OCI-LY3 (cell line): ENCODE measurements at regions not wholly inside any gene's neighbourhood (a gene's known extent, or its start where the extent isn't known, plus 50 kb on each side); places are given as distances from the start of the nearest gene placed in this dataset.

Source experiments
- H2AFZ ChIP-seq: fragments of 200-600, 300-600 bp; shearing (Covaris generic); 2 replicates; pipeline ENCODE4 v1.6.0; 2014; ENCODE audit warnings: antibody characterized with exemption, low read depth, low read length
- H3K27ac ChIP-seq: fragments of 200-600, 300-600 bp; sonication (generic); 2 replicates; pipeline ENCODE4 v1.5.1; 2014; ENCODE audit warnings: mild to moderate bottlenecking, low read length, moderate library complexity, mixed read lengths
- H3K27me3 ChIP-seq: fragments of 200-600, 300-600 bp; sonication (generic); 2 replicates; pipeline ENCODE4 v1.6.1; 2014; ENCODE audit warnings: low read depth, low read length, mixed read lengths
- H3K36me3 ChIP-seq: fragments of 200-600, 300-600 bp; sonication (generic); replicated peaks from 2 replicates; pipeline ENCODE3; 2014; ENCODE audit warnings: low read depth, low read length, mixed read lengths
- H3K4me1 ChIP-seq: fragments of 300-600, 200-600 bp; sonication (generic); 2 replicates; pipeline ENCODE4 v1.6.1; 2014; ENCODE audit warnings: low read length, mixed read lengths
- H3K4me2 ChIP-seq: fragments of 200-600, 300-600 bp; sonication (generic); 2 replicates; pipeline ENCODE4 v1.6.1; 2014; ENCODE audit warnings: low read length, mixed read lengths
- H3K4me3 ChIP-seq: fragments of 300-600, 200-600 bp; sonication (generic); 2 replicates; pipeline ENCODE4 v1.5.1; 2014; ENCODE audit warnings: antibody characterized with exemption, mild to moderate bottlenecking, low read length, moderate library complexity
- H3K79me2 ChIP-seq: fragments of 300-600, 200-600 bp; shearing (Covaris generic); 2 replicates; pipeline ENCODE4 v1.6.1; 2014; ENCODE audit warnings: mild to moderate bottlenecking, low read length, mixed read lengths
- H3K9ac ChIP-seq: fragments of 300-600, 200-600 bp; shearing (Covaris generic); 2 replicates; pipeline ENCODE4 v1.6.0; 2014; ENCODE audit warnings: mild to moderate bottlenecking, low read length, moderate library complexity
- H3K9me3 ChIP-seq: fragments of 200-600, 300-600 bp; shearing (Covaris generic); 2 replicates; pipeline ENCODE4 v1.6.1; 2014; ENCODE audit warnings: low read length, mixed read lengths; ENCODE audit not compliant: insufficient read depth
- H4K20me1 ChIP-seq: fragments of 200-600, 300-600 bp; sonication (generic); 2 replicates; pipeline ENCODE4 v1.6.1; 2016; ENCODE audit warnings: low read length, mixed read lengths; ENCODE audit not compliant: insufficient read depth
- EZH2phosphoT487 ChIP-seq: fragments of 200-600 bp; shearing (Covaris generic); IDR thresholded peaks from 2 replicates; pipeline ENCODE4 v1.6.1; 2018; ENCODE audit warnings: antibody characterized with exemption, mixed run types, low read depth
- TF ChIP-seq, protein P1 (sequence below): fragments of 200-600, 300-600 bp; sonication (generic); IDR thresholded peaks from 2 replicates; pipeline ENCODE4 v1.5.1; 2014; ENCODE audit warnings: antibody characterized with exemption, low read length, low read depth

DNA sequence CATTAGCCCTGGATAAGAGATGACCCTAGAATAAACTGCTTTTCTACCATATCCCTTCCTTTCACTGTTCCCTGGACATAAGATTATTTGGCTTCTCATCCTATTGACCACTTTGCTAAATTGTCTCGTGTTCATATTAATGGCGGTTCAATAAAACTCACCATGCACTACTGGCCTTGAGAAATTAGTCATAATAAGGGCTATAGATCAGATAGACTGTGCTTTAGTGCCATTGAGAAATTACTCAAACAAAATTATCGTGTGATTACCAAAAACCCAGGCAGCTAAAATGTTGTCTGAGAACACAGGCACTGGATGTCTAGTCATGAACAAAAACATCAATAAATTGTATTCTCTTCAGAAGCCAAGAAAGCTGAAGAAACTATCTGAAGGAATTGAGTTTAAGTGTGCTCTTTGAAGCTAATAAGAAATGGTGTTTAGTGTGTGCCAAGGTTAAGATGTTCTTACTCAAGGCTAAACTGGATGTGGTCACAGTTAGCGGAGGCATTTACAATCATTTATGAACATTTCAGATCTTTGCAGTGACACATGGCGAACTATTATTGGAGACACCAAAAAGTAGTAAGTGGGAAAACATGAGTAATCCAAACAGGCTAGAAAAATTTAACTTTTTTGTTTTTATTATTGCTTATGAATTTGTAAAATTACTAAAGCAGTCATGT, 460.4 kb upstream of the RORB start:
- no peak overlapping the region for H3K9ac ChIP-seq

DNA sequence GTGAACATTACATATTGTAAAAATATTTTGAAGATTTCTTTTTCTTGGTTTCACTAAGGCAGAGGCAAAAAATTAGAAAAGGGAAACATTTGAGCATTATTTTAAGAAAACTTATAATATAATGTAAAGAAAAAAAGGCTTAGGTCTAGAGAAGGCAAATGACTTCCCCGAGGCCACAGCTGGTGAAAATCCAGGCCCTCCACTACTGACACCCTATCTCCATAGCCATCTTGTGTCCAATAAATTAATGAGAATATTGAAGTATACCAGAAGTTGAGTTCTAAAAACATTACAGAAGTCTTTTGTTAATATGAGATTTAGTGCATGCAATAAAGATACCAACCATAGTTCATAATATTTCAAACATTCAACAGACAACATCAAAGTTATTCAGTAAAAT, 459.9 kb upstream of the RORB start:
- no peak for TF ChIP-seq EZH2phosphoT487
- TF ChIP-seq, protein P1, sequence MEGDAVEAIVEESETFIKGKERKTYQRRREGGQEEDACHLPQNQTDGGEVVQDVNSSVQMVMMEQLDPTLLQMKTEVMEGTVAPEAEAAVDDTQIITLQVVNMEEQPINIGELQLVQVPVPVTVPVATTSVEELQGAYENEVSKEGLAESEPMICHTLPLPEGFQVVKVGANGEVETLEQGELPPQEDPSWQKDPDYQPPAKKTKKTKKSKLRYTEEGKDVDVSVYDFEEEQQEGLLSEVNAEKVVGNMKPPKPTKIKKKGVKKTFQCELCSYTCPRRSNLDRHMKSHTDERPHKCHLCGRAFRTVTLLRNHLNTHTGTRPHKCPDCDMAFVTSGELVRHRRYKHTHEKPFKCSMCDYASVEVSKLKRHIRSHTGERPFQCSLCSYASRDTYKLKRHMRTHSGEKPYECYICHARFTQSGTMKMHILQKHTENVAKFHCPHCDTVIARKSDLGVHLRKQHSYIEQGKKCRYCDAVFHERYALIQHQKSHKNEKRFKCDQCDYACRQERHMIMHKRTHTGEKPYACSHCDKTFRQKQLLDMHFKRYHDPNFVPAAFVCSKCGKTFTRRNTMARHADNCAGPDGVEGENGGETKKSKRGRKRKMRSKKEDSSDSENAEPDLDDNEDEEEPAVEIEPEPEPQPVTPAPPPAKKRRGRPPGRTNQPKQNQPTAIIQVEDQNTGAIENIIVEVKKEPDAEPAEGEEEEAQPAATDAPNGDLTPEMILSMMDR, result no peak
- Histone ChIP-seq H3K27me3 (no peaks in the 10 kb centered on the region), H3K9me3 (no peaks in the 10 kb centered on the region), H2AFZ (no peak overlapping the region), H3K27ac (no peak overlapping the region), H3K9ac (no peak overlapping the region), H3K36me3 (no peaks in the 10 kb centered on the region), H3K4me1 (no peaks in the 10 kb centered on the region), H4K20me1 (no peaks in the 10 kb centered on the region), H3K79me2 (no peaks in the 10 kb centered on the region), H3K4me2 (no peak overlapping the region), H3K4me3 (no peak overlapping the region)

More for the DNA sequence above, 460.4 kb upstream of the RORB start:
- H3K4me3 ChIP-seq, result no peak overlapping the region
- no peak overlapping the region for H3K27ac ChIP-seq
- H3K27me3 ChIP-seq, result no peaks in the 10 kb centered on the region
- H4K20me1 ChIP-seq, result no peaks in the 10 kb centered on the region
- 0 out of 2 replicates have a peak overlapping the region, but pooled peaks have one; percentile 27 for H2AFZ ChIP-seq
- H3K79me2 ChIP-seq, result no peaks in the 10 kb centered on the region
- no peaks in the 10 kb centered on the region for H3K36me3 ChIP-seq
- no peaks in the 10 kb centered on the region for H3K4me1 ChIP-seq
- H3K9me3 ChIP-seq, result no peaks in the 10 kb centered on the region
- TF ChIP-seq, protein P1, result no peak
- no peak for TF ChIP-seq EZH2phosphoT487
- H3K4me2 ChIP-seq, result no peak overlapping the region

DNA sequence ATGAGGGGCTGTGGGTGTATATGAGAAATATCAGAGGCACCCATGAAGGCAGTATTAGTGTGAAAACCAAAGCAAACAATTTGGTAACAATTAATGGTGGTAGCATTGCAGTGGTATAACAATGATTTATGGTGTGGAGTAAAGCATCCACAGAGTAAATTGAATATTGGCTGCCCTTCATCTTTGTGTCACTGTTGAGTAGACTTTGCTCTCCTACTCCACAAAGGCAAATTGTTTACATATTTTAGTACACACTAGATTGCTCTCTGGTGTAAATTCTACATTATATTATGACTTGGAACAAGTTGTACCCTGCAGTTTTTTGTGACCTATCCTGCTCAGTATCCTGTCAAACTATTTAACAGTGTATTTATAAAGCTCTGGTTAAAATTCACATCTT, 455.5 kb upstream of the RORB start:
- TF ChIP-seq, protein P1, result no peak
- TF ChIP-seq EZH2phosphoT487, result no peak
- Histone ChIP-seq H3K4me1 (no peaks in the 10 kb centered on the region), H2AFZ (no peak overlapping the region), H3K27me3 (no peaks in the 10 kb centered on the region), H3K4me2 (no peak overlapping the region), H3K4me3 (no peak overlapping the region), H3K9me3 (no peaks in the 10 kb centered on the region), H3K9ac (no peak overlapping the region), H3K36me3 (no peaks in the 10 kb centered on the region), H3K79me2 (no peaks in the 10 kb centered on the region), H3K27ac (no peak overlapping the region), H4K20me1 (no peaks in the 10 kb centered on the region)

DNA sequence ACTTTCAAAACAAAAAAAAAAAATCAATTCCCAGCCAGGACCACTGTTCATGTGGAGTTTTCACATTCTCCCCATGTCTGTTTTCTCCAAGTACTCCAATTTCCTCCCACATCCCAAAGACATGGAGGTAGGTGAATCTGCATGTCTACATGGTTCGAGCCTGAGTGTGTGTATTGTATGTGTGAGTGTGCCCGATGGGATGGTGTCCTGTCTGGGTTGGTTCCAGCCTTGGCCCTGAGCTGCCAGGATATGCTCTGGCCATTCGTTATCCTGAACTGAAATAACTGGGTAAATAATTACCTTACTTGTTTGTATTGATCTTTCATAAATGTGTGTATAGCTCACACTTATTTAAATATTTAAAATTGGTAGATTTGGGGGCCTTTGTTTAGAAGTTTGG, 452.3 kb upstream of the RORB start:
- Histone ChIP-seq H3K4me1 (no peaks in the 10 kb centered on the region), H3K36me3 (no peaks in the 10 kb centered on the region), H3K4me2 (no peak overlapping the region), H2AFZ (no peak overlapping the region), H3K9ac (no peak overlapping the region), H3K27me3 (no peaks in the 10 kb centered on the region), H4K20me1 (no peaks in the 10 kb centered on the region), H3K27ac (no peak overlapping the region), H3K9me3 (no peaks in the 10 kb centered on the region), H3K4me3 (no peak overlapping the region), H3K79me2 (no peaks in the 10 kb centered on the region)
- TF ChIP-seq, protein P1, result no peak
- TF ChIP-seq EZH2phosphoT487, result no peak
